ENCODE measurements at regions not wholly inside any gene's neighbourhood (a gene's known extent, or its start where the extent isn't known, plus 50 kb on each side); places are given as distances from the start of the nearest gene placed in this dataset.

GRCh38 chr4:160848489-160848888, 1315.3 kb downstream of the FSTL5 start:
- Histone ChIP-seq H3K27me3 (no peaks in the 10 kb centered on the region), H3K4me1 (no peaks in the 10 kb centered on the region), H3K9me3 (no peaks in the 10 kb centered on the region), H3K27ac (no peak overlapping the region), H3K36me3 (no peaks in the 10 kb centered on the region), H3K4me3 (no peak overlapping the region)
- TF ChIP-seq EP300 (IDR thresholded peaks at IDR 0.05; ENCODE audit: low read depth) (no peak), POLR2A (IDR thresholded peaks at IDR 0.05) (no peak), POLR2AphosphoS5 (IDR thresholded peaks at IDR 0.05) (no peak)
- TF ChIP-seq, protein P1, sequence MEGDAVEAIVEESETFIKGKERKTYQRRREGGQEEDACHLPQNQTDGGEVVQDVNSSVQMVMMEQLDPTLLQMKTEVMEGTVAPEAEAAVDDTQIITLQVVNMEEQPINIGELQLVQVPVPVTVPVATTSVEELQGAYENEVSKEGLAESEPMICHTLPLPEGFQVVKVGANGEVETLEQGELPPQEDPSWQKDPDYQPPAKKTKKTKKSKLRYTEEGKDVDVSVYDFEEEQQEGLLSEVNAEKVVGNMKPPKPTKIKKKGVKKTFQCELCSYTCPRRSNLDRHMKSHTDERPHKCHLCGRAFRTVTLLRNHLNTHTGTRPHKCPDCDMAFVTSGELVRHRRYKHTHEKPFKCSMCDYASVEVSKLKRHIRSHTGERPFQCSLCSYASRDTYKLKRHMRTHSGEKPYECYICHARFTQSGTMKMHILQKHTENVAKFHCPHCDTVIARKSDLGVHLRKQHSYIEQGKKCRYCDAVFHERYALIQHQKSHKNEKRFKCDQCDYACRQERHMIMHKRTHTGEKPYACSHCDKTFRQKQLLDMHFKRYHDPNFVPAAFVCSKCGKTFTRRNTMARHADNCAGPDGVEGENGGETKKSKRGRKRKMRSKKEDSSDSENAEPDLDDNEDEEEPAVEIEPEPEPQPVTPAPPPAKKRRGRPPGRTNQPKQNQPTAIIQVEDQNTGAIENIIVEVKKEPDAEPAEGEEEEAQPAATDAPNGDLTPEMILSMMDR (IDR thresholded peaks at IDR 0.05), result no peak
- in situ Hi-C loops (cut with MboI; ENCODE audit: low pct_ligation_motif_present in 1 of 4, low pct_unique_long_range_greater_than_20kb in 1 of 4, low sequenced_read_pairs in 3 of 4) (no loop called here), intact Hi-C loops (cut with DNase I; ENCODE audit: low total_unique reads) (no loop called here)
- 49% methylated on average over 3 to 4 of the region's 4 CpGs for WGBS, 2 donors (ENCODE audit: low coverage in 1 of 2)
- DNase-seq, result no peak

- no peaks in the 10 kb centered on the region for H3K9me3 ChIP-seq
- in situ Hi-C loops (cut with MboI; ENCODE audit: low pct_ligation_motif_present in 1 of 4, low pct_unique_long_range_greater_than_20kb in 1 of 4, low sequenced_read_pairs in 3 of 4), result no loop called here
- intact Hi-C loops (cut with DNase I; ENCODE audit: low total_unique reads), result no loop called here
- no peaks in the 10 kb centered on the region for H3K36me3 ChIP-seq
- no peak overlapping the region for H3K4me3 ChIP-seq
- no peak for TF ChIP-seq POLR2AphosphoS5 (IDR thresholded peaks at IDR 0.05)
- no peak for TF ChIP-seq EP300 (IDR thresholded peaks at IDR 0.05; ENCODE audit: low read depth)
- TF ChIP-seq POLR2A (IDR thresholded peaks at IDR 0.05), result no peak
- TF ChIP-seq, protein P1 (IDR thresholded peaks at IDR 0.05), result no peak
- no peak for DNase-seq
- WGBS, 2 donors (ENCODE audit: low coverage in 1 of 2), result 33 to 49% methylated on average over 3 to 9 of the region's 9 CpGs
- H3K4me1 ChIP-seq, result no peaks in the 10 kb centered on the region
- no peaks in the 10 kb centered on the region for H3K27me3 ChIP-seq
- H3K27ac ChIP-seq, result no peak overlapping the region
Measured at GRCh38 chr4:160848901-160849760, 1314.7 kb downstream of the FSTL5 start.

- WGBS, 2 donors (ENCODE audit: low coverage in 1 of 2), result 19 to 46% methylated on average over 1 of the region's 1 CpG
Measured at GRCh38 chr4:160864253-160864652, 1299.5 kb downstream of the FSTL5 start.

DNA sequence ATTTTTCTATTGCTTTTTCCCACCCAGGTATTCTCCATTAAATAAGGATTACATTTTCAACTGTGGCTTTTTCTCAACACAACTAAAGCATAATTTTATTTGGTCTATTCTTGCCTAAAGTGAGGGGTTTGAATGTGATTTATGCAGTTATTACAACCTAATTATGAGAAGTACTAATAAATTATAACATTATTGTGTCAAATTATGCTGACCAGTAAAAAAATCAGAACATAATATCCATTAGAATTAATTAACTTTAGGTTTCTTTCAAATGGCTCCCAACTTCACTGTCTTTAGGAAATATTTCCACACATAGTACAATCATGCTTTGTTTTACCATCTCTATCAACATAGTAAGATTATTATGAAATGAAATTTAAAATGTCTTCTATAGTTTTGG, 1293.9 kb downstream of the FSTL5 start:
- no peak for DNase-seq
- H3K36me3 ChIP-seq, result no peaks in the 10 kb centered on the region
- intact Hi-C loops (cut with DNase I; ENCODE audit: low total_unique reads), result no loop called here
- H3K4me1 ChIP-seq, result no peaks in the 10 kb centered on the region
- in situ Hi-C loops (cut with MboI; ENCODE audit: low pct_ligation_motif_present in 1 of 4, low pct_unique_long_range_greater_than_20kb in 1 of 4, low sequenced_read_pairs in 3 of 4), result no loop called here
- no peak overlapping the region for H3K4me3 ChIP-seq
- no peaks in the 10 kb centered on the region for H3K27me3 ChIP-seq
- H3K27ac ChIP-seq, result no peak overlapping the region
- TF ChIP-seq POLR2AphosphoS5 (IDR thresholded peaks at IDR 0.05) (no peak), POLR2A (IDR thresholded peaks at IDR 0.05) (no peak), EP300 (IDR thresholded peaks at IDR 0.05; ENCODE audit: low read depth) (no peak)
- TF ChIP-seq, protein P1 (IDR thresholded peaks at IDR 0.05), result no peak
- no peaks in the 10 kb centered on the region for H3K9me3 ChIP-seq

More at GRCh38 chr4:160864253-160864652, 1299.5 kb downstream of the FSTL5 start:
- DNase-seq, result no peak
- TF ChIP-seq, protein P1 (IDR thresholded peaks at IDR 0.05), result no peak
- no peak for TF ChIP-seq EP300 (IDR thresholded peaks at IDR 0.05; ENCODE audit: low read depth)
- TF ChIP-seq POLR2AphosphoS5 (IDR thresholded peaks at IDR 0.05), result no peak
- no peak for TF ChIP-seq POLR2A (IDR thresholded peaks at IDR 0.05)
- in situ Hi-C loops (cut with MboI; ENCODE audit: low pct_ligation_motif_present in 1 of 4, low pct_unique_long_range_greater_than_20kb in 1 of 4, low sequenced_read_pairs in 3 of 4), result no loop called here
- Histone ChIP-seq H3K27ac (no peak overlapping the region), H3K4me3 (no peak overlapping the region), H3K4me1 (no peaks in the 10 kb centered on the region), H3K27me3 (no peaks in the 10 kb centered on the region), H3K9me3 (no peaks in the 10 kb centered on the region), H3K36me3 (no peaks in the 10 kb centered on the region)
- intact Hi-C loops (cut with DNase I; ENCODE audit: low total_unique reads), result no loop called here
